SK-N-SH treated with all-trans-retinoic acid at 6 μM for 48 hours (cell line): ENCODE measurements at regions not wholly inside any gene's neighbourhood (a gene's known extent, or its start where the extent isn't known, plus 50 kb on each side); places are given as distances from the start of the nearest gene placed in this dataset.

Experiments used
- ATAC-seq: fragments of 200-7000 bp; cut with Tn5 transposase; 3 replicates; pipeline ENCODE4 v1.9.1; 2020; ENCODE audit warnings: mild to moderate bottlenecking, moderate library complexity
- ARNTL ChIP-seq: fragments of 450-650 bp; formaldehyde crosslinking; IDR thresholded peaks from 2 replicates; pipeline ENCODE4 v1.5.0; 2020; ENCODE audit warnings: low read depth, mild to moderate bottlenecking, moderate library complexity, borderline replicate concordance
- BACH2 ChIP-seq: fragments of 250-450 bp; sonication (Bioruptor Pico); IDR thresholded peaks from 2 replicates; pipeline ENCODE4 v1.9.0; 2021; ENCODE audit warnings: mild to moderate bottlenecking, borderline replicate concordance
- CSDC2 ChIP-seq: fragments of 250-450 bp; sonication (Bioruptor Pico); IDR thresholded peaks from 2 replicates; pipeline ENCODE4 v1.5.0; 2020; ENCODE audit warnings: mild to moderate bottlenecking, moderate library complexity
- ESRRG ChIP-seq: fragments of 250-450 bp; sonication (Bioruptor Pico); IDR thresholded peaks from 2 replicates; pipeline ENCODE4 v1.6.1; 2021; ENCODE audit warnings: mild to moderate bottlenecking
- GLIS3 ChIP-seq: fragments of 250-450 bp; sonication (Bioruptor Pico); IDR thresholded peaks from 2 replicates; pipeline ENCODE4 v1.5.0; 2020; ENCODE audit warnings: mild to moderate bottlenecking, moderate library complexity
- ISL1 ChIP-seq: fragments of 250-450 bp; sonication (Bioruptor Pico); IDR thresholded peaks from 2 replicates; pipeline ENCODE4 v2.1.2; 2022; ENCODE audit warnings: mild to moderate bottlenecking, moderate library complexity
- PPARA ChIP-seq: fragments of 250-450 bp; sonication (Bioruptor Pico); IDR thresholded peaks from 2 replicates; pipeline ENCODE4 v1.5.0; 2020; ENCODE audit warnings: mild to moderate bottlenecking, borderline replicate concordance
- RARB ChIP-seq: fragments of 250-450 bp; sonication (Bioruptor Pico); IDR thresholded peaks from 2 replicates; pipeline ENCODE4 v1.8.0; 2021; ENCODE audit warnings: mild to moderate bottlenecking, moderate library complexity
- SNAI2 ChIP-seq: fragments of 250-450 bp; sonication (Bioruptor Pico); IDR thresholded peaks from 2 replicates; pipeline ENCODE4 v1.5.0; 2020; ENCODE audit warnings: mild to moderate bottlenecking, moderate library complexity
- TCF4 ChIP-seq: fragments of 250-450 bp; sonication (Bioruptor Pico); IDR thresholded peaks from 2 replicates; pipeline ENCODE4 v1.8.0; 2021; ENCODE audit warnings: mild to moderate bottlenecking, moderate library complexity, borderline replicate concordance
- TOX ChIP-seq: fragments of 250-450 bp; sonication (Bioruptor Pico); IDR thresholded peaks from 2 replicates; pipeline ENCODE4 v1.8.0; 2021; ENCODE audit warnings: mild to moderate bottlenecking, moderate library complexity, borderline replicate concordance
- ZC3H10 ChIP-seq: fragments of 250-450 bp; sonication (Bioruptor Pico); IDR thresholded peaks from 2 replicates; pipeline ENCODE4 v1.5.1; 2021; ENCODE audit warnings: mild to moderate bottlenecking, moderate library complexity
- ZFP3 ChIP-seq: fragments of 250-450 bp; sonication (Bioruptor Pico); IDR thresholded peaks from 2 replicates; pipeline ENCODE4 v1.5.0; 2020; ENCODE audit warnings: mild to moderate bottlenecking, moderate library complexity
- ZFP30 ChIP-seq: fragments of 450-650 bp; formaldehyde crosslinking; IDR thresholded peaks from 2 replicates; pipeline ENCODE4 v1.5.0; 2022; ENCODE audit warnings: mild to moderate bottlenecking, moderate library complexity
- ZNF565 ChIP-seq: fragments of 450-650 bp; formaldehyde crosslinking; conservative IDR thresholded peaks from 2 replicates; pipeline ENCODE4 v1.5.0; 2020; ENCODE audit warnings: low read depth, mild to moderate bottlenecking, moderate library complexity
- ZNF8 ChIP-seq: fragments of 450-650 bp; formaldehyde crosslinking; IDR thresholded peaks from 2 replicates; pipeline ENCODE4 v1.5.0; 2020; ENCODE audit warnings: mild to moderate bottlenecking, moderate library complexity
- TF ChIP-seq, protein P1 (sequence below): fragments of 250-450 bp; sonication (Bioruptor Pico); IDR thresholded peaks from 2 replicates; pipeline ENCODE4 v1.5.1; 2021; ENCODE audit warnings: mild to moderate bottlenecking, moderate library complexity
- TF ChIP-seq, protein P2 (sequence below): fragments of 250-450 bp; sonication (Bioruptor Pico); IDR thresholded peaks from 2 replicates; pipeline ENCODE4 v1.8.0; 2021; ENCODE audit warnings: low read depth, mild to moderate bottlenecking, moderate library complexity, borderline replicate concordance
- TF ChIP-seq, protein P3 (sequence below): fragments of 250-450 bp; sonication (Bioruptor Pico); IDR thresholded peaks from 2 replicates; pipeline ENCODE4 v1.5.0; 2020; ENCODE audit warnings: mild to moderate bottlenecking, moderate library complexity
- TF ChIP-seq, protein P4 (sequence below): fragments of 250-450 bp; sonication (Bioruptor Pico); IDR thresholded peaks from 2 replicates; pipeline ENCODE4 v1.5.1; 2020; ENCODE audit warnings: low read depth, mild to moderate bottlenecking, moderate library complexity
- TF ChIP-seq, protein P5 (sequence below): fragments of 250-450 bp; sonication (Bioruptor Pico); IDR thresholded peaks from 2 replicates; pipeline ENCODE4 v1.8.0; 2020; ENCODE audit warnings: mild to moderate bottlenecking, moderate library complexity, borderline replicate concordance

DNA sequence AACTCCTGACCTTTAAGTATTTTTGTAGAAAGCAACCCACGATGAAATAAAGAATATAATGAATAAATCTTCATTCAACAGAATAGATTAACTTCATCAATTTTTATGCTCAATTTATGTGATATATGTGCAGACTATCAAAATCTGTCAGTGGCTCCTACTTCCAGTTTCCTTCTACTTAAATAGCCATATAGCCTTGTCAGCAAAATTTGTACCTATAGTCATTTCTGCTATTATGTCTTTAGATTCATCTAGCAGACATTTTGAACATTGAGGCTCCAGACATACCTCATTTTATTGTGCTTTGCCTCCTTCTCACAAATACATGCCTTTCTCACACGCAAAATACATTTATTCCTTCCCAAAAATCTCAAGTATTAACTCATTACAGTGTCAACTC, 971.7 kb downstream of the FAM133A start:
- TF ChIP-seq TOX (no peak), ESRRG (CRISPR knock-in tag) (no peak), ARNTL (CRISPR knock-in tag) (no peak), CSDC2 (no peak), RARB (no peak), TCF4 (CRISPR knock-in tag) (no peak), ZNF8 (no peak), ZNF565 (CRISPR knock-in tag) (no peak), ZC3H10 (CRISPR knock-in tag) (no peak), BACH2 (CRISPR knock-in tag) (no peak), ZFP3 (CRISPR knock-in tag) (no peak), GLIS3 (no peak), SNAI2 (no peak), PPARA (CRISPR knock-in tag) (no peak)
- TF ChIP-seq, protein P1, sequence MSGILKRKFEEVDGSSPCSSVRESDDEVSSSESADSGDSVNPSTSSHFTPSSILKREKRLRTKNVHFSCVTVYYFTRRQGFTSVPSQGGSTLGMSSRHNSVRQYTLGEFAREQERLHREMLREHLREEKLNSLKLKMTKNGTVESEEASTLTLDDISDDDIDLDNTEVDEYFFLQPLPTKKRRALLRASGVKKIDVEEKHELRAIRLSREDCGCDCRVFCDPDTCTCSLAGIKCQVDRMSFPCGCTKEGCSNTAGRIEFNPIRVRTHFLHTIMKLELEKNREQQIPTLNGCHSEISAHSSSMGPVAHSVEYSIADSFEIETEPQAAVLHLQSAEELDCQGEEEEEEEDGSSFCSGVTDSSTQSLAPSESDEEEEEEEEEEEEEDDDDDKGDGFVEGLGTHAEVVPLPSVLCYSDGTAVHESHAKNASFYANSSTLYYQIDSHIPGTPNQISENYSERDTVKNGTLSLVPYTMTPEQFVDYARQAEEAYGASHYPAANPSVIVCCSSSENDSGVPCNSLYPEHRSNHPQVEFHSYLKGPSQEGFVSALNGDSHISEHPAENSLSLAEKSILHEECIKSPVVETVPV (CRISPR knock-in tag) = no peak
- TF ChIP-seq, protein P2, sequence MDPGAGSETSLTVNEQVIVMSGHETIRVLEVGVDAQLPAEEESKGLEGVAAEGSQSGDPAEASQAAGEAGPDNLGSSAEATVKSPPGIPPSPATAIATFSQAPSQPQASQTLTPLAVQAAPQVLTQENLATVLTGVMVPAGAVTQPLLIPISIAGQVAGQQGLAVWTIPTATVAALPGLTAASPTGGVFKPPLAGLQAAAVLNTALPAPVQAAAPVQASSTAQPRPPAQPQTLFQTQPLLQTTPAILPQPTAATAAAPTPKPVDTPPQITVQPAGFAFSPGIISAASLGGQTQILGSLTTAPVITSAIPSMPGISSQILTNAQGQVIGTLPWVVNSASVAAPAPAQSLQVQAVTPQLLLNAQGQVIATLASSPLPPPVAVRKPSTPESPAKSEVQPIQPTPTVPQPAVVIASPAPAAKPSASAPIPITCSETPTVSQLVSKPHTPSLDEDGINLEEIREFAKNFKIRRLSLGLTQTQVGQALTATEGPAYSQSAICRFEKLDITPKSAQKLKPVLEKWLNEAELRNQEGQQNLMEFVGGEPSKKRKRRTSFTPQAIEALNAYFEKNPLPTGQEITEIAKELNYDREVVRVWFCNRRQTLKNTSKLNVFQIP (CRISPR knock-in tag) = no peak
- TF ChIP-seq, protein P3, sequence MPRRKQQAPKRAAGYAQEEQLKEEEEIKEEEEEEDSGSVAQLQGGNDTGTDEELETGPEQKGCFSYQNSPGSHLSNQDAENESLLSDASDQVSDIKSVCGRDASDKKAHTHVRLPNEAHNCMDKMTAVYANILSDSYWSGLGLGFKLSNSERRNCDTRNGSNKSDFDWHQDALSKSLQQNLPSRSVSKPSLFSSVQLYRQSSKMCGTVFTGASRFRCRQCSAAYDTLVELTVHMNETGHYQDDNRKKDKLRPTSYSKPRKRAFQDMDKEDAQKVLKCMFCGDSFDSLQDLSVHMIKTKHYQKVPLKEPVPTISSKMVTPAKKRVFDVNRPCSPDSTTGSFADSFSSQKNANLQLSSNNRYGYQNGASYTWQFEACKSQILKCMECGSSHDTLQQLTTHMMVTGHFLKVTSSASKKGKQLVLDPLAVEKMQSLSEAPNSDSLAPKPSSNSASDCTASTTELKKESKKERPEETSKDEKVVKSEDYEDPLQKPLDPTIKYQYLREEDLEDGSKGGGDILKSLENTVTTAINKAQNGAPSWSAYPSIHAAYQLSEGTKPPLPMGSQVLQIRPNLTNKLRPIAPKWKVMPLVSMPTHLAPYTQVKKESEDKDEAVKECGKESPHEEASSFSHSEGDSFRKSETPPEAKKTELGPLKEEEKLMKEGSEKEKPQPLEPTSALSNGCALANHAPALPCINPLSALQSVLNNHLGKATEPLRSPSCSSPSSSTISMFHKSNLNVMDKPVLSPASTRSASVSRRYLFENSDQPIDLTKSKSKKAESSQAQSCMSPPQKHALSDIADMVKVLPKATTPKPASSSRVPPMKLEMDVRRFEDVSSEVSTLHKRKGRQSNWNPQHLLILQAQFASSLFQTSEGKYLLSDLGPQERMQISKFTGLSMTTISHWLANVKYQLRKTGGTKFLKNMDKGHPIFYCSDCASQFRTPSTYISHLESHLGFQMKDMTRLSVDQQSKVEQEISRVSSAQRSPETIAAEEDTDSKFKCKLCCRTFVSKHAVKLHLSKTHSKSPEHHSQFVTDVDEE (CRISPR knock-in tag) = no peak
- TF ChIP-seq, protein P4, sequence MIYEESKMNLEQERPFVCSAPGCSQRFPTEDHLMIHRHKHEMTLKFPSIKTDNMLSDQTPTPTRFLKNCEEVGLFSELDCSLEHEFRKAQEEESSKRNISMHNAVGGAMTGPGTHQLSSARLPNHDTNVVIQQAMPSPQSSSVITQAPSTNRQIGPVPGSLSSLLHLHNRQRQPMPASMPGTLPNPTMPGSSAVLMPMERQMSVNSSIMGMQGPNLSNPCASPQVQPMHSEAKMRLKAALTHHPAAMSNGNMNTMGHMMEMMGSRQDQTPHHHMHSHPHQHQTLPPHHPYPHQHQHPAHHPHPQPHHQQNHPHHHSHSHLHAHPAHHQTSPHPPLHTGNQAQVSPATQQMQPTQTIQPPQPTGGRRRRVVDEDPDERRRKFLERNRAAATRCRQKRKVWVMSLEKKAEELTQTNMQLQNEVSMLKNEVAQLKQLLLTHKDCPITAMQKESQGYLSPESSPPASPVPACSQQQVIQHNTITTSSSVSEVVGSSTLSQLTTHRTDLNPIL (CRISPR knock-in tag) = no peak
- TF ChIP-seq, all 23 proteins: peak for 0
- no peak for ATAC-seq

DNA sequence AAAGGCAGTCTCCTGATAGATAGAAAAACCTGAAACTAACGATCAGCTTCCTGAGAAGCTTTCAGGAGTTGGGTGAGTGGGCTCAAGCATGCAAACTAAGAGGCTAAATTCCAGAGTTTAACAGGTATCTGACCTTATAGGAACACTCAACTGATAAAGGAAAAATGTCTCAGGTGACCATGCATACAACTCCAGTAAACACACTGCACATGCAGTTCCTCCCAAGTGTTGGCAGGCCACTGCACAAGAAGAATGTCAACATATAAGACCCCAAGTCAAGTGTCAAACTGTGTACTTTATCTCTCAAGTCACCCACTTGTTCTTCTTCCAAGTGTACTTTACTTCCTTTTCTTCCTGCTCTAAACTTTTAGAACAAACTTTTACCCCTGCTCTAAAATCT, 981.2 kb downstream of the FAM133A start:
- TF ChIP-seq ARNTL (CRISPR knock-in tag) (no peak), ZC3H10 (CRISPR knock-in tag) (no peak), GLIS3 (no peak), ZFP30 (CRISPR knock-in tag) (no peak), ISL1 (CRISPR knock-in tag) (no peak), RARB (no peak), CSDC2 (no peak), BACH2 (CRISPR knock-in tag) (no peak)
- TF ChIP-seq, protein P3 (CRISPR knock-in tag) = no peak
- TF ChIP-seq, protein P5, sequence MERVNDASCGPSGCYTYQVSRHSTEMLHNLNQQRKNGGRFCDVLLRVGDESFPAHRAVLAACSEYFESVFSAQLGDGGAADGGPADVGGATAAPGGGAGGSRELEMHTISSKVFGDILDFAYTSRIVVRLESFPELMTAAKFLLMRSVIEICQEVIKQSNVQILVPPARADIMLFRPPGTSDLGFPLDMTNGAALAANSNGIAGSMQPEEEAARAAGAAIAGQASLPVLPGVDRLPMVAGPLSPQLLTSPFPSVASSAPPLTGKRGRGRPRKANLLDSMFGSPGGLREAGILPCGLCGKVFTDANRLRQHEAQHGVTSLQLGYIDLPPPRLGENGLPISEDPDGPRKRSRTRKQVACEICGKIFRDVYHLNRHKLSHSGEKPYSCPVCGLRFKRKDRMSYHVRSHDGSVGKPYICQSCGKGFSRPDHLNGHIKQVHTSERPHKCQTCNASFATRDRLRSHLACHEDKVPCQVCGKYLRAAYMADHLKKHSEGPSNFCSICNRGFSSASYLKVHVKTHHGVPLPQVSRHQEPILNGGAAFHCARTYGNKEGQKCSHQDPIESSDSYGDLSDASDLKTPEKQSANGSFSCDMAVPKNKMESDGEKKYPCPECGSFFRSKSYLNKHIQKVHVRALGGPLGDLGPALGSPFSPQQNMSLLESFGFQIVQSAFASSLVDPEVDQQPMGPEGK (CRISPR knock-in tag) = no peak
- TF ChIP-seq, protein P2 (CRISPR knock-in tag) = no peak
- no peak for ATAC-seq
